Naive B cell (primary cell): ENCODE measurements at regions not wholly inside any gene's neighbourhood (a gene's known extent, or its start where the extent isn't known, plus 50 kb on each side); places are given as distances from the start of the nearest gene placed in this dataset.

Experiments
- ATAC-seq, 2 donors: fragments of 150-1000 bp; cut with Tn5 transposase; 2 replicates each; pipeline ENCODE4 v1.10.0; 2021; ENCODE audit warnings: low read depth in 2 of 2, mild to moderate bottlenecking in 2 of 2, moderate library complexity in 2 of 2
- DNase-seq: peaks from one replicate; pipeline ENCODE4 v3.0.0; 2022
- H3K27ac Mint-ChIP-seq, 6 donors: one replicate each; pipeline ENCODE4 v1.8.0; 2020 to 2022; ENCODE audit warnings: mild to moderate bottlenecking in 6 of 6, mixed read lengths in 6 of 6, moderate library complexity in 5 of 6, inconsistent platforms in 2 of 6
- H3K27me3 Mint-ChIP-seq, 3 donors: one replicate each; pipeline ENCODE4 v1.8.0; 2021 to 2022; ENCODE audit warnings: mixed read lengths in 3 of 3, mild to moderate bottlenecking in 1 of 3
- H3K36me3 Mint-ChIP-seq, 2 donors: one replicate each; pipeline ENCODE4 v1.8.0; 2020 to 2022; ENCODE audit warnings: mixed read lengths in 2 of 2, inconsistent platforms in 1 of 2, mild to moderate bottlenecking in 1 of 2
- H3K4me1 Mint-ChIP-seq, 3 donors: one replicate each; pipeline ENCODE4 v1.8.0; 2020 to 2022; ENCODE audit warnings: mixed read lengths in 3 of 3, inconsistent platforms in 1 of 3, mild to moderate bottlenecking in 1 of 3, moderate library complexity in 1 of 3
- H3K4me3 Mint-ChIP-seq, 8 donors: one replicate each; pipeline ENCODE4 v1.8.0; 2020 to 2022; ENCODE audit warnings: mild to moderate bottlenecking in 8 of 8, mixed read lengths in 8 of 8, moderate library complexity in 8 of 8, inconsistent platforms in 2 of 8
- H3K9me3 Mint-ChIP-seq, 7 donors: one replicate each; pipeline ENCODE4 v1.8.0; 2020 to 2022; ENCODE audit warnings: mixed read lengths in 7 of 7, mild to moderate bottlenecking in 5 of 7, inconsistent platforms in 2 of 7, moderate library complexity in 1 of 7

GRCh38 chr5:34535944-34536623, 120.0 kb upstream of the RAI14 start:
- H3K4me3 Mint-ChIP-seq: no peak overlapping the region
- no peak overlapping the region for H3K27ac Mint-ChIP-seq
- DNase-seq: no peak
- no peaks in the 10 kb centered on the region for H3K36me3 Mint-ChIP-seq
- H3K27me3 Mint-ChIP-seq: peaks cover 16 to 28% (median 23%) of the 10 kb centered on the region in 3 donors
- H3K9me3 Mint-ChIP-seq: peaks cover 0 to 2% (median 0%) of the 10 kb centered on the region in 7 donors
- ATAC-seq: no peak
- H3K4me1 Mint-ChIP-seq: no peaks in the 10 kb centered on the region

GRCh38 chr5:34536699-34537098, 119.4 kb upstream of the RAI14 start:
- peaks cover 22 to 34% (median 29%) of the 10 kb centered on the region in 3 donors for H3K27me3 Mint-ChIP-seq
- no peaks in the 10 kb centered on the region for H3K4me1 Mint-ChIP-seq
- H3K9me3 Mint-ChIP-seq: peaks cover 0 to 2% (median 0%) of the 10 kb centered on the region in 7 donors
- no peak for DNase-seq
- no peaks in the 10 kb centered on the region for H3K36me3 Mint-ChIP-seq
- ATAC-seq: no peak
- no peak overlapping the region for H3K27ac Mint-ChIP-seq
- H3K4me3 Mint-ChIP-seq: no peak overlapping the region

- no peak for DNase-seq
- no peaks in the 10 kb centered on the region for H3K36me3 Mint-ChIP-seq
- peaks cover 0 to 7% (median 3%) of the 10 kb centered on the region in 7 donors for H3K9me3 Mint-ChIP-seq
- H3K27me3 Mint-ChIP-seq: peaks cover 28 to 44% (median 30%) of the 10 kb centered on the region in 3 donors
- H3K27ac Mint-ChIP-seq: peak overlapping the region in 1 of 6 donors; percentile 57
- no peaks in the 10 kb centered on the region for H3K4me1 Mint-ChIP-seq
- H3K4me3 Mint-ChIP-seq: peak overlapping the region in 1 of 8 donors; percentile 44
- ATAC-seq: no peak
Observed at GRCh38 chr5:34538026-34538672, 118.0 kb upstream of the RAI14 start.

DNA sequence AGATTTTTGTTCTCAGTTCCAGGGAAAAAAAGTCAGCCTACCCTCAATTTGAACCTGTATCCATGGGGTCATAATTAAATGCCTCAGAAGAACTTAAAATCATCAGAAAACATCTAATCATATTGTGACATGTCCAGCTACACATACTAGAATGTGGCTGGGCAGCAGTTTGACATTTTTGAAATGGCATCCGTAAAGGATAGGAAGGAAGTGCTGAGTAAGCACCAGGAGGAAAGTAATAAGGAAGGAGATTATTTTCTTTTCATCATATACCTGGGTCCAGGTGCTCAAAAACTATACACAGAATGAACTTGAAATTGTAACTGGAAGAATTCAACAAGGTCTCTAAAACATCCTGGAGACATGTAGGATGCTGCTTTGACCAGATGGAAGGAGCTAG, 116.9 kb upstream of the RAI14 start:
- peaks cover 30 to 47% (median 31%) of the 10 kb centered on the region in 3 donors for H3K27me3 Mint-ChIP-seq

DNA sequence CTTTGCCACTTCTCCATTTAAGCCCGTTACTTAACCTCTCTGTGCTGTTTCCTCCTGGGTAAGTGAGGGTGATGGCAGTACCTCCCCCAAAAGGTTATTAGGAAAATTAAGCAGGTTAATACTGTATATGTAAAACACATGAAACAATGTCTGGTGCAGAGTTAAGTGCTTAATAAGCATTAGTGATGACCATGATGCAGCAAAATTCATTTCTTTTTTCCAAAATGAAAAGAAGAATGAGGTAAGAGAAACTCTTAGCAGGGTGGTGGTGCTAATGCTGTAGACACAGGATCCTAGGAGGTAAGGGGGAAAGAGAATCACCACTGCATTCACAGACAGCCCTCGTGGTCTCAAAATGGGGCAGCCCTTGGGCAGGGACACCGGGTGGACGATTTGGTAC, 115.1 kb upstream of the RAI14 start:
- no peaks in the 10 kb centered on the region for H3K4me1 Mint-ChIP-seq
- H3K36me3 Mint-ChIP-seq: peaks cover 3 to 15% of the 10 kb centered on the region in 2 donors
- H3K4me3 Mint-ChIP-seq: no peak overlapping the region
- H3K9me3 Mint-ChIP-seq: peaks cover 6 to 36% (median 21%) of the 10 kb centered on the region in 7 donors
- ATAC-seq (no peak), DNase-seq (no peak)
- H3K27ac Mint-ChIP-seq: peak overlapping the region in 1 of 6 donors; percentile 43
- H3K27me3 Mint-ChIP-seq: peaks cover 30 to 43% (median 31%) of the 10 kb centered on the region in 3 donors

More for the DNA sequence above, 116.9 kb upstream of the RAI14 start:
- Mint-ChIP-seq H3K9me3 (peaks cover 0 to 18% (median 9%) of the 10 kb centered on the region in 7 donors), H3K36me3 (peaks cover 0 to 6% of the 10 kb centered on the region in 2 donors), H3K4me1 (no peaks in the 10 kb centered on the region), H3K4me3 (no peak overlapping the region), H3K27ac (no peak overlapping the region)
- ATAC-seq (no peak), DNase-seq (no peak)

GRCh38 chr5:34542818-34543217, 113.3 kb upstream of the RAI14 start:
- DNase-seq: no peak
- Mint-ChIP-seq H3K9me3 (peaks cover 14 to 51% (median 24%) of the 10 kb centered on the region in 7 donors), H3K4me1 (no peaks in the 10 kb centered on the region), H3K27ac (no peak overlapping the region), H3K4me3 (no peak overlapping the region), H3K27me3 (peaks cover 30 to 41% (median 31%) of the 10 kb centered on the region in 3 donors), H3K36me3 (peaks cover 5 to 25% of the 10 kb centered on the region in 2 donors)
- no peak for ATAC-seq

DNA sequence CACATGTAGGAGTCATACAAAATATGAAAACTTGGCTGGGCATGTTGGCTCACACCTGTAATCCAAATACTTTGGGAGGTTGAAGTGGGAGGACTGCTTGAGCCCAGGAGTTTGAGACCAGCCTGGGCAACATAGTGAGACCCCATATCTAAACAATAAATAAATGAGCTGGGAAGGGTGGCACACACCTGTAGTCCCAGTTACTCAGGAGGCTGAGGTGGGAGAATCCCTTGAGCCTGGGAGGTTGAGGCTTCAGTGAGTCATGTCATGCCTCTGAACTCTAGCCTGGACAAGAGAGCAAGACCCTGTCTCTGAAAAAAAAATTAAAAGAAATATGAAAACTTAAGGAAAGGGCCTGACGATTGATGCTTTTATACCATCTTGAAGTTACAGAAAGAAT, 112.4 kb upstream of the RAI14 start:
- peaks cover 16 to 56% (median 27%) of the 10 kb centered on the region in 7 donors for H3K9me3 Mint-ChIP-seq

DNA sequence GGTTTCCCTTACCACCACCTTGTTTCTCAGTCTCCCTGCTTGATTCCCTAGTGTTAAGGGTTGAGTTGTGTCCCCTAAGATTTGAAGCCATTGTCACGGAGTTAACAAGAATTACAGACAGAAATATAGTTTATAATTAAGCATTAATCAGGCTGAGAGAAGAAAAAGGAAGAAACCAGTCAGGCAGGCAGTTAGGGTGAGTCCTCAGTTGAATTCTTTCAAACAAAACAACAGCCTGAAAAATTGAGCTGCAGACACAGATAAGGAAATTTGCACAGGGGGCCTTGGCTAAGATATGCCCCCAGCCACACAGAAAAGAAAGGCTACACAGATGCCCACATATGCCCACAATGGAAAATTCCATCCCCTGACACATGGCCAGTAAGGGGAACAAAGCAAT, 111.7 kb upstream of the RAI14 start:
- H3K4me1 Mint-ChIP-seq: no peaks in the 10 kb centered on the region
- ATAC-seq (no peak), DNase-seq (no peak)
- peaks cover 24 to 41% (median 28%) of the 10 kb centered on the region in 3 donors for H3K27me3 Mint-ChIP-seq
- H3K36me3 Mint-ChIP-seq: peaks cover 5 to 25% of the 10 kb centered on the region in 2 donors
- no peak overlapping the region for H3K27ac Mint-ChIP-seq
- H3K9me3 Mint-ChIP-seq: peaks cover 18 to 56% (median 27%) of the 10 kb centered on the region in 7 donors
- H3K4me3 Mint-ChIP-seq: no peak overlapping the region

More for the DNA sequence above, 112.4 kb upstream of the RAI14 start:
- Mint-ChIP-seq H3K4me3 (no peak overlapping the region), H3K36me3 (peaks cover 5 to 25% of the 10 kb centered on the region in 2 donors), H3K4me1 (no peaks in the 10 kb centered on the region), H3K27me3 (peaks cover 30 to 44% (median 31%) of the 10 kb centered on the region in 3 donors), H3K27ac (peak overlapping the region in 1 of 6 donors; percentile 76)
- DNase-seq (no peak), ATAC-seq (no peak)

DNA sequence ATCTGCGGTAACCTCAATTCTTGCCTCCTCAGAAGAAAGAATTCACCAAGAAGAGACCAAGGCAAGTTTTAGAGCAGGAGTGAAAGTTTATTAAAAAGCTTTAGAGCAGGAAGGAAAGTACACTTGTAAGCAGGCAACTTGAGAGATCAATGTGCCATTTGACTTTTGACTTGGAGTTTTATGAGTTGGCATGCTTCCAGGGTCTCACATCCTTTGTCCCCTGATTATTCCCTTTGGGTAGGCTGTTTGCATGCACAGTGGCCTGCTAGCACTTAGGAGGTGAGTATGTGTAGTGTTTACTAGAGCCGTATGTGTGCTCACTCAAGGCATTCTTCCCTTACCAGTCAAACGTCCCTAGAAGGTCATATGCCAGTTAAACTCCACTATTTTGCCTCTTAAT, 111.0 kb upstream of the RAI14 start:
- H3K9me3 Mint-ChIP-seq: peaks cover 18 to 56% (median 27%) of the 10 kb centered on the region in 7 donors
- peaks cover 5 to 25% of the 10 kb centered on the region in 2 donors for H3K36me3 Mint-ChIP-seq
- no peak for ATAC-seq
- H3K27me3 Mint-ChIP-seq: peaks cover 16 to 34% (median 21%) of the 10 kb centered on the region in 3 donors
- H3K4me1 Mint-ChIP-seq: no peaks in the 10 kb centered on the region
- no peak overlapping the region for H3K4me3 Mint-ChIP-seq
- no peak overlapping the region for H3K27ac Mint-ChIP-seq
- DNase-seq: no peak

- H3K9me3 Mint-ChIP-seq: peaks cover 18 to 56% (median 27%) of the 10 kb centered on the region in 7 donors
- H3K36me3 Mint-ChIP-seq: peaks cover 5 to 25% of the 10 kb centered on the region in 2 donors
- no peak overlapping the region for H3K27ac Mint-ChIP-seq
- no peak overlapping the region for H3K4me3 Mint-ChIP-seq
- ATAC-seq (no peak), DNase-seq (no peak)
- H3K27me3 Mint-ChIP-seq: peaks cover 11 to 30% (median 20%) of the 10 kb centered on the region in 3 donors
- H3K4me1 Mint-ChIP-seq: no peaks in the 10 kb centered on the region
Observed at GRCh38 chr5:34545626-34546025, 110.5 kb upstream of the RAI14 start.

DNA sequence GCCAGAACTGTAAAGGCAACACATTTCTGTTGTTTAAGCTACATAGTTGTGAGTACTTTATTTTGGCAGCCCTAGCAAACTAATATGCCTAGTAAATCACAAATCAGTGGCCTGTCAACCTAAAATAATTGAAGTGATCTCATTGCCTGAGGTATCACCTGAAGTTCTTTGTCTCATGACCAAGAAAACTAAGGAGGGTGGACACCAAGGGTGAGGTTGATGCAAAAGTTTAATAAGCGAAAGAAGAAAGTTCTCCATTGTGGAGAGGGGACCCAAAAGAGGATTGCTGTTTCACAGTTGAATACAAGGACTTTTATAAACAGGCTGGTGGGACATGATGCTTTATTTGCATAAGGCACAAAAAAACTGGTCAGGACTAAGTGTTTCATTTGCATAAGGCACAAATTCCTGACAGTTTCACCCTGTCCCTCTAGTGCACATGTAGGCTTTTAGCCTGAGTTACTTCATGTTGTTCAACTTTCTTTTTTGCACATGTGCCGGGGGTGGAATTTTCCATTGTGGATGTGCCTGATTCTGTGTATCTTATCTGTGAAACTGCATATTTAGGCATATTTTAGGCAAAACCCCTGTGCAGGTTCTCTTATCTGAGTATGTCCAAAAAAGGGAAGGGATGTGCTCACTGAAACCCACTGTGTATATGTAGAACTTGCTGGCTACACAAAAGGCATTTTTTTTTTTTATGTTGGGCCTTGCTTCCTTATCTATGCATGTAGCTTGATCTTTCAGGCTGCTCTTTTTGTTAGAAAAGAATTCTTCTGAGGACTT, 108.6 kb upstream of the RAI14 start:
- Mint-ChIP-seq H3K4me1 (no peaks in the 10 kb centered on the region), H3K27me3 (peaks cover 0 to 16% (median 7%) of the 10 kb centered on the region in 3 donors), H3K4me3 (no peak overlapping the region), H3K9me3 (peaks cover 18 to 55% (median 27%) of the 10 kb centered on the region in 7 donors), H3K27ac (no peak overlapping the region), H3K36me3 (peaks cover 5 to 25% of the 10 kb centered on the region in 2 donors)
- DNase-seq (no peak), ATAC-seq (no peak)

DNA sequence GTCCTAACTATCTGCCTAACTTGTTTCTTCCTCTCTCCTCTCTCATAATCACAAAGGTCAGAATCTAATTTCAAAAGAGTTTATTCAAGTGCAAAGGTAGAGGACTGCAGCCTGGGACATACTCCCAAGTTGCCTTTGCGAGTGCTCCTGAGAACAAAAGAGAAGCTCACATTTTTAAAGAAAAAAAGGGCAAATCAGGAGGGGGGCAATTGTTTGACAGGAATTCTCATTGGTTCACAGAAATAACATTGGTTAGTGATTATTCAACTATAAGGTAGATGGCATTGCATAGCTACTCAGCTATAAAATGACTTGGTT, 108.1 kb upstream of the RAI14 start:
- Mint-ChIP-seq H3K9me3 (peaks cover 18 to 49% (median 27%) of the 10 kb centered on the region in 7 donors), H3K27me3 (peaks cover 0 to 10% (median 4%) of the 10 kb centered on the region in 3 donors), H3K4me3 (no peak overlapping the region), H3K36me3 (peaks cover 5 to 25% of the 10 kb centered on the region in 2 donors), H3K27ac (no peak overlapping the region), H3K4me1 (no peaks in the 10 kb centered on the region)
- ATAC-seq (no peak), DNase-seq (no peak)

GRCh38 chr5:34550247-34550646, 105.9 kb upstream of the RAI14 start:
- DNase-seq (no peak), ATAC-seq (no peak)
- H3K4me1 Mint-ChIP-seq: no peaks in the 10 kb centered on the region
- peaks cover 5 to 15% of the 10 kb centered on the region in 2 donors for H3K36me3 Mint-ChIP-seq
- no peak overlapping the region for H3K27ac Mint-ChIP-seq
- no peak overlapping the region for H3K4me3 Mint-ChIP-seq
- peaks cover 11 to 27% (median 14%) of the 10 kb centered on the region in 7 donors for H3K9me3 Mint-ChIP-seq
- H3K27me3 Mint-ChIP-seq: peaks cover 0 to 6% (median 0%) of the 10 kb centered on the region in 3 donors
